ENCODE measurements at regions not wholly inside any gene's neighbourhood (a gene's known extent, or its start where the extent isn't known, plus 50 kb on each side); places are given as distances from the start of the nearest gene placed in this dataset.

DNA sequence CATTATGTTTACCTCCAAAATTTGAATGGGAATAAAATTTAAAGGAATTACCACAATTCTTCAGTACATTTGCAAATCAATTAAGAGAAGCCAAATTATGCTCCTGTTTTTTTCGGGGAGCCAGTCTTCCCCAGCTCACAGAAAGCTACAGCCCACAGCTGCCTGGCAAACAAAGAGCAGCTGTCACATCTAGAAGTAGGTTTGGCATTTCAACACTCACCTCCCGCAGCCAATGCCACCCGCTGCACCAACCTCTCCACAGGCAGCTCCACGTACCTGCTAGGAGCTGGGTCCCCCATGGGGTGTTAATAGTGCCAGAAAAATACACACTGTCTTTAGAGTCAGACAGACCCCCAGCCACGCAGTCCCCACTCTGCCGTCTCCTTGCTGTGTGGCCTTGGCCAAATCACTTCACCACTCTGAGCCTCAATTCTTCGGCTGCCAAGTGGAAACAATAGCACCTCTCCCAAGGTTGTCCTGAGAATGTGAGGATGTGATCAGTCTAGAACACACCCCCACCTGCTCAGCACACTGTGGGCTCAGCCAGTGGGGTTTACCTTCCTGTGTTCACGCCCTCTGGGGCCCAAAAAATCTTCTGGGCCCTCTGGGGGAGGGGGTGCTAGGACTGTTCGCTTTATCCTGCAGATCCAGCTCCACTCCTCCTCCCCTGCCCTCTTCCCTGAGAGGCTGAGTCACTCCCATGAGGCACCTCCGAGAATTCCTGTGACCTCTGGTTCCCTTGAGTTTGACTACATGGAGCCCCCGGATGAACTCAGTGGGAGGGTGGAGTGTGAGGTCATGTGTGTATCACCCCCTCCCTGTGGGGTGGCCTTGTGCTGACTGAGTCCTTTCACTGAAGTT is 204.3 kb upstream of the GRIK3 start:
- Histone ChIP-seq H3K27me3 (ENCODE audit: low read length) (no peaks in the 10 kb centered on the region), H3K9ac (ENCODE audit: low read length) (no peak overlapping the region), H3K9me2 (replicated peaks; ENCODE audit: insufficient read depth, low read length) (no peaks in the 10 kb centered on the region), H3K36me3 (ENCODE audit: low read length) (no peaks in the 10 kb centered on the region), H2AFZ (ENCODE audit: low read depth, low read length, severe bottlenecking) (no peak overlapping the region), H3K4me2 (ENCODE audit: low read depth, low read length, poor library complexity, severe bottlenecking) (no peak overlapping the region), H4K20me1 (ENCODE audit: low read depth, low read length) (no peaks in the 10 kb centered on the region), H3K9me3 (ENCODE audit: insufficient read depth, low read length) (no peaks in the 10 kb centered on the region), H3K27ac (ENCODE audit: low read depth, low read length) (no peak overlapping the region), H3K4me3 (ENCODE audit: insufficient read depth, low read length, poor library complexity, severe bottlenecking) (no peak overlapping the region), H3K79me2 (ENCODE audit: insufficient read depth, low read length) (no peaks in the 10 kb centered on the region), H3F3A (ENCODE audit: insufficient read depth) (no peaks in the 10 kb centered on the region)
- TF ChIP-seq, protein P1, sequence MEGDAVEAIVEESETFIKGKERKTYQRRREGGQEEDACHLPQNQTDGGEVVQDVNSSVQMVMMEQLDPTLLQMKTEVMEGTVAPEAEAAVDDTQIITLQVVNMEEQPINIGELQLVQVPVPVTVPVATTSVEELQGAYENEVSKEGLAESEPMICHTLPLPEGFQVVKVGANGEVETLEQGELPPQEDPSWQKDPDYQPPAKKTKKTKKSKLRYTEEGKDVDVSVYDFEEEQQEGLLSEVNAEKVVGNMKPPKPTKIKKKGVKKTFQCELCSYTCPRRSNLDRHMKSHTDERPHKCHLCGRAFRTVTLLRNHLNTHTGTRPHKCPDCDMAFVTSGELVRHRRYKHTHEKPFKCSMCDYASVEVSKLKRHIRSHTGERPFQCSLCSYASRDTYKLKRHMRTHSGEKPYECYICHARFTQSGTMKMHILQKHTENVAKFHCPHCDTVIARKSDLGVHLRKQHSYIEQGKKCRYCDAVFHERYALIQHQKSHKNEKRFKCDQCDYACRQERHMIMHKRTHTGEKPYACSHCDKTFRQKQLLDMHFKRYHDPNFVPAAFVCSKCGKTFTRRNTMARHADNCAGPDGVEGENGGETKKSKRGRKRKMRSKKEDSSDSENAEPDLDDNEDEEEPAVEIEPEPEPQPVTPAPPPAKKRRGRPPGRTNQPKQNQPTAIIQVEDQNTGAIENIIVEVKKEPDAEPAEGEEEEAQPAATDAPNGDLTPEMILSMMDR (IDR thresholded peaks at IDR 0.05; ENCODE audit: insufficient read depth, low read length, poor library complexity, severe bottlenecking): no peak

DNA sequence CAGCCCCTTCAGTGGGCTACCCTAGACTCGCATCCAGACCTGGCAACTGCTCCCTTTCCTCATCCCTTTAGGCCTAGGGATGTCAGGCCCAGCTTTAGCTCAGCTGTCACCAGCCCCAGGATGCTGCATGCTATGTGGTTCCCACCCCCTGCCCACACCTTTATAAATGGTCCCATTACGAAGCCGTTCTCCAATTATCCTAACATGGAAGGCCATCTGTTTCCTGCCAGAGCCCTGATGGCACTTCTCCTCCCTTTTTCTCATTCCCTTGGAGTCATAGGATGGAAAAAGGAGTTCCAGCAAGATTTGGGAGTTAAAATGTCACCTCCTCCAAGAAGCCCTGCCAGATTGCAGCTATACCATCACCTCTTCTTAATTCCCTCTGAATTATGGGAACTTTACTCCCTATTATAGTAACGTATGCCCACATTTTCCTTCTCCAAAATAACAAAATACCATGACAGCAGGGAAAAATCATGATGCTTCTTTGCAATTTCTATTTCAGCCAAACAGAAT is 205.0 kb upstream of the GRIK3 start:
- H3F3A ChIP-seq (ENCODE audit: insufficient read depth): no peaks in the 10 kb centered on the region
- no peak overlapping the region for H3K27ac ChIP-seq (ENCODE audit: low read depth, low read length)
- H3K9me3 ChIP-seq (ENCODE audit: insufficient read depth, low read length): no peaks in the 10 kb centered on the region
- H3K4me3 ChIP-seq (ENCODE audit: insufficient read depth, low read length, poor library complexity, severe bottlenecking): no peak overlapping the region
- no peak for TF ChIP-seq EZH2phosphoT487 (conservative IDR thresholded peaks at IDR 0.05; ENCODE audit: low read length)
- TF ChIP-seq, protein P1 (IDR thresholded peaks at IDR 0.05; ENCODE audit: insufficient read depth, low read length, poor library complexity, severe bottlenecking): no peak
- no peaks in the 10 kb centered on the region for H3K79me2 ChIP-seq (ENCODE audit: insufficient read depth, low read length)
- H3K27me3 ChIP-seq (ENCODE audit: low read length): no peaks in the 10 kb centered on the region
- H3K9ac ChIP-seq (ENCODE audit: low read length): no peak overlapping the region
- no peak overlapping the region for H2AFZ ChIP-seq (ENCODE audit: low read depth, low read length, severe bottlenecking)
- no peaks in the 10 kb centered on the region for H3K36me3 ChIP-seq (ENCODE audit: low read length)
- H3K4me2 ChIP-seq (ENCODE audit: low read depth, low read length, poor library complexity, severe bottlenecking): no peak overlapping the region
- no peaks in the 10 kb centered on the region for H3K9me2 ChIP-seq (replicated peaks; ENCODE audit: insufficient read depth, low read length)
- no peaks in the 10 kb centered on the region for H4K20me1 ChIP-seq (ENCODE audit: low read depth, low read length)

DNA sequence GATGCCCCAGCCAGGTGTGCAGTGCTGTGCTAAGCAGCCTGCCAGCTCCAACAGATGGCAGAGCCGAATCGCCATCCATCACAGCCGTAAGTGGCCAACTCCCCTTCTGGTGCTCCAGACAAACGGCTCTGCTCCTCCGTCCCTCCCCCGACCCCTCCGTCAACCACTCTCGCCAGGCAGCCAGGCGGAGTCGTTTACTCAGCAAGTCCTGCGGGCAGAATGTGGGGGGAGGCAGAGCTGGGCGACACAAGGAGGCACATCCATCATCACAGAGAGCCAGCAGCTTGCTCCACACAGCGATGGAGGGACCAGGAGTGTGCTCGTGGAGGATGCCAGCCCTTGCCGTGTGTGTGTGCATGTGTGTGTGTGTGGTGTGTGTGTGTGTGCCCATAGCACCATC is 206.6 kb upstream of the GRIK3 start:
- Histone ChIP-seq H3K36me3 (ENCODE audit: low read length) (no peaks in the 10 kb centered on the region), H3F3A (ENCODE audit: insufficient read depth) (no peaks in the 10 kb centered on the region), H3K9me2 (replicated peaks; ENCODE audit: insufficient read depth, low read length) (no peaks in the 10 kb centered on the region), H2AFZ (ENCODE audit: low read depth, low read length, severe bottlenecking) (no peak overlapping the region), H3K9me3 (ENCODE audit: insufficient read depth, low read length) (no peaks in the 10 kb centered on the region), H3K27me3 (ENCODE audit: low read length) (no peaks in the 10 kb centered on the region), H3K27ac (ENCODE audit: low read depth, low read length) (no peak overlapping the region), H4K20me1 (ENCODE audit: low read depth, low read length) (no peaks in the 10 kb centered on the region), H3K79me2 (ENCODE audit: insufficient read depth, low read length) (no peaks in the 10 kb centered on the region), H3K4me2 (ENCODE audit: low read depth, low read length, poor library complexity, severe bottlenecking) (no peak overlapping the region), H3K4me3 (ENCODE audit: insufficient read depth, low read length, poor library complexity, severe bottlenecking) (no peak overlapping the region), H3K9ac (ENCODE audit: low read length) (no peak overlapping the region)
- TF ChIP-seq, protein P1 (IDR thresholded peaks at IDR 0.05; ENCODE audit: insufficient read depth, low read length, poor library complexity, severe bottlenecking): no peak
- no peak for TF ChIP-seq EZH2phosphoT487 (conservative IDR thresholded peaks at IDR 0.05; ENCODE audit: low read length)

Data from SU-DHL-6 (cell line).